Hepatocyte (in vitro differentiated cells): ENCODE measurements at regions not wholly inside any gene's neighbourhood (a gene's known extent, or its start where the extent isn't known, plus 50 kb on each side); places are given as distances from the start of the nearest gene placed in this dataset.

Source experiments
- DNase-seq: peaks from one replicate; pipeline ENCODE4 v3.0.0-alpha.2; 2016; ENCODE audit warnings: low spot score
- H2AFZ ChIP-seq: fragments of 200-600 bp; sonication (generic); 2 replicates; pipeline ENCODE4 v1.6.0; 2016; ENCODE audit warnings: antibody characterized with exemption, mild to moderate bottlenecking
- H3K27ac ChIP-seq: fragments of 200-600 bp; sonication (generic); 2 replicates; pipeline ENCODE4 v1.5.1; 2016; ENCODE audit warnings: mild to moderate bottlenecking
- H3K27me3 ChIP-seq: fragments of 200-600 bp; sonication (generic); 2 replicates; pipeline ENCODE4 v1.6.1; 2016
- H3K36me3 ChIP-seq: fragments of 200-600 bp; sonication (generic); replicated peaks from 2 replicates; pipeline ENCODE4 v1.5.1; 2016; ENCODE audit warnings: low read depth; ENCODE audit not compliant: insufficient read depth
- H3K4me1 ChIP-seq: fragments of 200-600 bp; sonication (generic); 2 replicates; pipeline ENCODE4 v1.5.1; 2016; ENCODE audit warnings: mild to moderate bottlenecking, moderate library complexity; ENCODE audit not compliant: insufficient read depth
- H3K4me2 ChIP-seq: fragments of 200-600 bp; sonication (generic); 2 replicates; pipeline ENCODE4 v1.6.0; 2016
- H3K4me3 ChIP-seq: fragments of 200-600 bp; sonication (generic); 2 replicates; pipeline ENCODE4 v1.5.1; 2016; ENCODE audit warnings: mild to moderate bottlenecking
- H3K79me2 ChIP-seq: fragments of 200-600 bp; sonication (generic); 2 replicates; pipeline ENCODE4 v1.6.0; 2017; ENCODE audit warnings: mild to moderate bottlenecking
- H3K9me2 ChIP-seq: fragments of 200-600 bp; sonication (generic); replicated peaks from 2 replicates; pipeline ENCODE4 v1.6.0; 2017; ENCODE audit warnings: mild to moderate bottlenecking; ENCODE audit not compliant: insufficient read depth
- H3K9me3 ChIP-seq: fragments of 200-600 bp; sonication (generic); 2 replicates; pipeline ENCODE4 v1.5.1; 2016; ENCODE audit warnings: low read depth, mild to moderate bottlenecking
- H4K20me1 ChIP-seq: fragments of 200-600 bp; sonication (generic); 2 replicates; pipeline ENCODE4 v1.6.0; 2016; ENCODE audit warnings: mild to moderate bottlenecking; ENCODE audit not compliant: insufficient read depth, poor library complexity, severe bottlenecking
- CTCF ChIP-seq: fragments of 200-600 bp; sonication (generic); IDR thresholded peaks from 2 replicates; pipeline ENCODE4 v1.5.1; 2016; ENCODE audit warnings: antibody characterized with exemption, mild to moderate bottlenecking; ENCODE audit not compliant: poor library complexity
- EZH2 ChIP-seq: fragments of 200-600 bp; sonication (generic); IDR thresholded peaks from 2 replicates; pipeline ENCODE4 v1.6.1; 2016; ENCODE audit warnings: antibody characterized with exemption, mild to moderate bottlenecking, borderline replicate concordance
- EZH2phosphoT487 ChIP-seq: fragments of 200-600 bp; sonication (generic); IDR thresholded peaks from one replicate; pipeline ENCODE4 v1.6.1; 2018; ENCODE audit warnings: antibody characterized with exemption, mild to moderate bottlenecking, low read depth, moderate library complexity; ENCODE audit not compliant: unreplicated experiment, severe bottlenecking
- WGBS: methylation state at CpG from one replicate; pipeline ENCODE4 v1.1.6; 2016; ENCODE audit warnings: low lambda C conversion rate; ENCODE audit errors: missing lambda C conversion rate; 5-methylcytosine and 5-hydroxymethylcytosine counted together

GRCh38 chr17:65324611-65325342 is 187.6 kb downstream of the RGS9 start:
- no peak for TF ChIP-seq CTCF
- TF ChIP-seq EZH2, result no peak
- Histone ChIP-seq H3K27ac (no peak overlapping the region), H2AFZ (no peak overlapping the region), H3K4me1 (no peaks in the 10 kb centered on the region), H4K20me1 (no peaks in the 10 kb centered on the region), H3K4me3 (no peak overlapping the region), H3K79me2 (no peaks in the 10 kb centered on the region), H3K4me2 (no peak overlapping the region), H3K9me2 (no peaks in the 10 kb centered on the region), H3K9me3 (no peaks in the 10 kb centered on the region), H3K36me3 (no peaks in the 10 kb centered on the region), H3K27me3 (no peaks in the 10 kb centered on the region)
- DNase-seq, result no peak
- WGBS, result 88% methylated on average over 5 of the region's 5 CpGs

GRCh38 chr17:65323049-65323448 is 185.9 kb downstream of the RGS9 start:
- Histone ChIP-seq H3K79me2 (no peaks in the 10 kb centered on the region), H3K4me1 (no peaks in the 10 kb centered on the region), H2AFZ (no peak overlapping the region), H3K9me2 (no peaks in the 10 kb centered on the region), H3K9me3 (no peaks in the 10 kb centered on the region), H3K4me2 (no peak overlapping the region), H3K4me3 (no peak overlapping the region), H3K27me3 (no peaks in the 10 kb centered on the region), H4K20me1 (no peaks in the 10 kb centered on the region), H3K27ac (no peak overlapping the region), H3K36me3 (no peaks in the 10 kb centered on the region)
- 88% methylated on average over 2 of the region's 2 CpGs for WGBS
- no peak for DNase-seq
- TF ChIP-seq EZH2, result no peak
- no peak for TF ChIP-seq EZH2phosphoT487
- TF ChIP-seq CTCF, result no peak

- no peak overlapping the region for H3K4me3 ChIP-seq
- no peaks in the 10 kb centered on the region for H3K36me3 ChIP-seq
- no peaks in the 10 kb centered on the region for H3K9me2 ChIP-seq
- H3K4me1 ChIP-seq, result no peaks in the 10 kb centered on the region
- H3K9me3 ChIP-seq, result no peaks in the 10 kb centered on the region
- no peak for TF ChIP-seq EZH2
- H3K4me2 ChIP-seq, result no peak overlapping the region
- no peaks in the 10 kb centered on the region for H3K79me2 ChIP-seq
- no peak for DNase-seq
- H3K27me3 ChIP-seq, result no peaks in the 10 kb centered on the region
- H4K20me1 ChIP-seq, result no peaks in the 10 kb centered on the region
- H2AFZ ChIP-seq, result no peak overlapping the region
- 89% methylated on average over 5 of the region's 5 CpGs for WGBS
- no peak overlapping the region for H3K27ac ChIP-seq
These were observed 183.7 kb downstream of the RGS9 start for GRCh38 chr17:65320820-65321219.

GRCh38 chr17:65314212-65314611 is 177.0 kb downstream of the RGS9 start:
- H3K9me2 ChIP-seq, result no peaks in the 10 kb centered on the region
- H3K27me3 ChIP-seq, result no peaks in the 10 kb centered on the region
- no peak for TF ChIP-seq EZH2
- no peaks in the 10 kb centered on the region for H3K36me3 ChIP-seq
- no peak overlapping the region for H3K27ac ChIP-seq
- H2AFZ ChIP-seq, result no peak overlapping the region
- no peak for DNase-seq
- no peaks in the 10 kb centered on the region for H3K79me2 ChIP-seq
- no peaks in the 10 kb centered on the region for H4K20me1 ChIP-seq
- WGBS, result 77% methylated on average over 6 of the region's 6 CpGs
- no peak overlapping the region for H3K4me3 ChIP-seq
- peaks cover 10% of the 10 kb centered on the region for H3K4me1 ChIP-seq
- H3K4me2 ChIP-seq, result no peak overlapping the region
- no peaks in the 10 kb centered on the region for H3K9me3 ChIP-seq
